ENCODE measurements at regions not wholly inside any gene's neighbourhood (a gene's known extent, or its start where the extent isn't known, plus 50 kb on each side); places are given as distances from the start of the nearest gene placed in this dataset.
"Not testable (repeated sequence)": the region's sequence is repeated elsewhere in the genome, so short reads cannot be mapped to it uniquely, and the experiment has no call there.

DNA sequence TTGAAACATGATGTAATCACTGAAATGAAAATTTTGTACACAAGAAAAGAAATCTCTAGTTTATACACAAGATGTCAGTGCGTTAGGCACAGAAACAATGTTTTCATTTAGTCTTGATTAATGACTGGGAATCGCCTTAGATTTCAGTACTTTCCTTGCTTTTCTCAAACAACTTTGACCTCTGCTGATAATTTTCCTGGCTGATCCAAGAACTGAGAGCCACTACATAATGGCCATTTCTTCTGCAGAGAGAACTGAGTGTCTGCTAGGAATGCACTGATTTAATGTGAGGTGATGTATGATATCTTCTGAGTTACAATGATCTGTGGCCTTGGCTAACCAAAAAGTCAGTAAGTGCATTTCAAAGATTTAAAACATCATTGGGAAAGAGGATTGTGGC is 308.1 kb downstream of the CTH start:
- Mint-ChIP-seq H3K36me3 (no peaks in the 10 kb centered on the region), H3K4me1 (no peaks in the 10 kb centered on the region), H3K27ac (no peak overlapping the region), H3K27me3 (ENCODE audit: low read depth in 3 of 3) (peaks cover 0 to 9% (median 0%) of the 10 kb centered on the region in 3 donors), H3K4me3 (no peak overlapping the region), H3K9me3 (peaks cover 0 to 16% (median 8%) of the 10 kb centered on the region in 6 donors)
- no peak for DNase-seq

GRCh38 chr1:70720109-70720508 is 309.0 kb downstream of the CTH start:
- H3K4me1 Mint-ChIP-seq: no peaks in the 10 kb centered on the region
- H3K36me3 Mint-ChIP-seq: no peaks in the 10 kb centered on the region
- H3K4me3 Mint-ChIP-seq: no peak overlapping the region
- H3K9me3 Mint-ChIP-seq: peaks cover 7 to 23% (median 14%) of the 10 kb centered on the region in 6 donors
- DNase-seq: no peak
- no peak overlapping the region for H3K27ac Mint-ChIP-seq
- H3K27me3 Mint-ChIP-seq (ENCODE audit: low read depth in 3 of 3): peaks cover 0 to 9% (median 3%) of the 10 kb centered on the region in 3 donors

DNA sequence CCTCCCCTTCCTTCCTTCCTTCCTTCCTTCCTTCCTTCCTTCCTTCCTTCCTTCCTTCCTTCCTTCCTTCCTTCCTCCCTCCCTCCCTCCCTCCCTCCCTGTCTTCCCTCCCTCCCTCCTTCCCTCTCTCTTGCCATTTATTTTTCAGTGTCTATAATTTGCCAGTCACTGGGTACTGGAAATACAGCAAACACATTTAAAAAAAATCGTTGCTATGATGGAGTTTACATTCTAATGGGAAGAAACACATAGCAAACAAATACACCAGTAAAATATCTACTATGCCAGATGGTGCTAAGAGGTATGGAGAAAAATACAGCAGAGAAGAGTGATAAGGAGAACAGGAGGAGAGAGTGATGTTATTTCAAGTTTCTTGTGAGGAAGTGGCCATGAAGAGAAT is 309.5 kb downstream of the CTH start:
- Mint-ChIP-seq H3K27ac (no peak overlapping the region), H3K27me3 (ENCODE audit: low read depth in 3 of 3) (peaks cover 0 to 9% (median 3%) of the 10 kb centered on the region in 3 donors), H3K36me3 (no peaks in the 10 kb centered on the region), H3K9me3 (peaks cover 11 to 27% (median 18%) of the 10 kb centered on the region in 6 donors), H3K4me1 (no peaks in the 10 kb centered on the region), H3K4me3 (no peak overlapping the region)
- no peak for DNase-seq

- H3K4me1 Mint-ChIP-seq: no peaks in the 10 kb centered on the region
- H3K27me3 Mint-ChIP-seq (ENCODE audit: low read depth in 3 of 3): peaks cover 0 to 5% (median 1%) of the 10 kb centered on the region in 3 donors
- peaks cover 0 to 4% (median 0%) of the 10 kb centered on the region in 3 donors for H3K36me3 Mint-ChIP-seq
- no peak for DNase-seq
- H3K4me3 Mint-ChIP-seq: no peak overlapping the region
- H3K27ac Mint-ChIP-seq: no peak overlapping the region
- H3K9me3 Mint-ChIP-seq: peaks cover 18 to 44% (median 27%) of the 10 kb centered on the region in 6 donors
Observed at GRCh38 chr1:70727886-70728489, 316.9 kb downstream of the CTH start.

GRCh38 chr1:70736518-70736917 is 311.1 kb downstream of the PTGER3 start:
- H3K4me1 Mint-ChIP-seq; DNase-seq; H3K4me3 Mint-ChIP-seq; H3K27me3 Mint-ChIP-seq (ENCODE audit: low read depth in 3 of 3); H3K36me3 Mint-ChIP-seq; H3K27ac Mint-ChIP-seq: not testable (repeated sequence)
- peaks cover 2 to 11% (median 4%) of the 10 kb centered on the region in 6 donors for H3K9me3 Mint-ChIP-seq

DNA sequence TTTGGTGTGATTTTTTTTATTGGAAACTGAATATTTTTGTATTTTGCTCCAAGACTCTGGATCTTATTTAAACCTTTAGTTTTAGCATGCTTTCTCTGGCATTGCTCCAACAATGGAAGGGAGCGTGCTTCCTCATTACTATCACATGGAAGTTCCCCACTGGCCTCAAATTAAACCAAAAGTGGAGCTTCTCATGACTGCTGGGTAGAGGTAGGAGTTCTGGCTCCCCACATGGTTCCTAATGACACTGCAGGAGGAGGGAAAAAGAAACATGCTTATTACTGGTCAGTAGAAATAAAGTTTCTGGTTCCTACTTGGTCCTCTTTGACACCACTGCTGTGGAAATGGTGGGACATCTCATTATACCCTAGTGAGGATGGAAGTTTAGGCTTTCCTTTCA is 310.5 kb downstream of the PTGER3 start:
- Mint-ChIP-seq H3K27me3 (ENCODE audit: low read depth in 3 of 3) (peaks cover 0 to 2% (median 0%) of the 10 kb centered on the region in 3 donors), H3K9me3 (peaks cover 2 to 15% (median 6%) of the 10 kb centered on the region in 6 donors), H3K4me1 (no peaks in the 10 kb centered on the region), H3K27ac (no peak overlapping the region), H3K36me3 (no peaks in the 10 kb centered on the region), H3K4me3 (no peak overlapping the region)
- DNase-seq: no peak

DNA sequence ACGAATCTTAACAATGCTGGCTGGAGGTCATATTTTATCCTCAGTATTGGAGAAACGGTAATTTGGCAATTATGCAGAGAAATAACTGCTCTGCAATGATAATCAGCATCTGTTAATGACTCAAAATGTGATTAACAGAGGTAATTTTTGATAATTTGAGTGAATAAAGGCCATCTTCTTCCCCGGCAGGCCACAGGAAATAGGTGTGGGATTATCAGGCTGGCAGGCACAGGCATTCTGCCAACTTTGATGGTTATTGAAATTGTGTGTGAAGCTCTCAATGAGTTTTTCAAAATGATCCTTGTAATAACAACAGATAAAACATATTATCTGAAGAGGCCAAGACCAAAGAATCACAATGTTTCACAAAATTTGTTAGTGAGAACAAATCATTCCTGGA is 309.0 kb downstream of the PTGER3 start:
- H3K4me3 Mint-ChIP-seq: no peak overlapping the region
- H3K27me3 Mint-ChIP-seq (ENCODE audit: low read depth in 3 of 3): no peaks in the 10 kb centered on the region
- DNase-seq: no peak
- H3K27ac Mint-ChIP-seq: no peak overlapping the region
- H3K9me3 Mint-ChIP-seq: peaks cover 2 to 15% (median 9%) of the 10 kb centered on the region in 6 donors
- no peaks in the 10 kb centered on the region for H3K4me1 Mint-ChIP-seq
- H3K36me3 Mint-ChIP-seq: no peaks in the 10 kb centered on the region

DNA sequence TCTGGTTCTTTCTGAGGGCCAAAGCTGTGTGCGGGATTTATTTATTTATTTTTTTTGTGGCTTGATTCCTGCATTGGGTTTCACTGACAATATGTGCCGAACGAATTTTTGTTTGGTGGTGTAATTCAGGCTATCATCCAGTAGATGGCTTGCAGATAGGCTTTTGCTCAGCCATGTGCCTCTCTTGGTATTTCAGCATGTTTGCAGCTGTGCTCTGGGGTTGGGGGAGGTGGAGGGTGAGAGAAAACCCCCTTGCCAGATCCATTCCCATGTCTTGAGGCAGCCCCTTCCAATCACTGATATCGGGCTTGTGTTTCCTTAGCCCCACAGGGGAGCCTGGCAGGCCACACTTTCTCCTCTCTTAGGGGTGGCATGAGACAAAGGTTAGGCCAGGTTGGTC is 302.4 kb downstream of the PTGER3 start:
- no peak overlapping the region for H3K4me3 Mint-ChIP-seq
- no peaks in the 10 kb centered on the region for H3K4me1 Mint-ChIP-seq
- H3K27me3 Mint-ChIP-seq (ENCODE audit: low read depth in 3 of 3): peaks cover 0 to 3% (median 0%) of the 10 kb centered on the region in 3 donors
- H3K27ac Mint-ChIP-seq: no peak overlapping the region
- no peaks in the 10 kb centered on the region for H3K36me3 Mint-ChIP-seq
- peaks cover 12 to 60% (median 24%) of the 10 kb centered on the region in 6 donors for H3K9me3 Mint-ChIP-seq
- no peak for DNase-seq

GRCh38 chr1:70746062-70746461 is 301.6 kb downstream of the PTGER3 start:
- H3K4me3 Mint-ChIP-seq; H3K4me1 Mint-ChIP-seq; H3K36me3 Mint-ChIP-seq; H3K27me3 Mint-ChIP-seq (ENCODE audit: low read depth in 3 of 3); H3K27ac Mint-ChIP-seq; DNase-seq: not testable (repeated sequence)
- H3K9me3 Mint-ChIP-seq: peaks cover 12 to 66% (median 23%) of the 10 kb centered on the region in 6 donors

- H3K27ac Mint-ChIP-seq; H3K4me1 Mint-ChIP-seq; DNase-seq; H3K27me3 Mint-ChIP-seq (ENCODE audit: low read depth in 3 of 3); H3K36me3 Mint-ChIP-seq; H3K4me3 Mint-ChIP-seq: not testable (repeated sequence)
- H3K9me3 Mint-ChIP-seq: peaks cover 7 to 71% (median 19%) of the 10 kb centered on the region in 6 donors
Observed at GRCh38 chr1:70747123-70747522, 300.5 kb downstream of the PTGER3 start.

GRCh38 chr1:70751676-70752287 is 295.8 kb downstream of the PTGER3 start:
- peaks cover 4 to 43% (median 16%) of the 10 kb centered on the region in 6 donors for H3K9me3 Mint-ChIP-seq

DNA sequence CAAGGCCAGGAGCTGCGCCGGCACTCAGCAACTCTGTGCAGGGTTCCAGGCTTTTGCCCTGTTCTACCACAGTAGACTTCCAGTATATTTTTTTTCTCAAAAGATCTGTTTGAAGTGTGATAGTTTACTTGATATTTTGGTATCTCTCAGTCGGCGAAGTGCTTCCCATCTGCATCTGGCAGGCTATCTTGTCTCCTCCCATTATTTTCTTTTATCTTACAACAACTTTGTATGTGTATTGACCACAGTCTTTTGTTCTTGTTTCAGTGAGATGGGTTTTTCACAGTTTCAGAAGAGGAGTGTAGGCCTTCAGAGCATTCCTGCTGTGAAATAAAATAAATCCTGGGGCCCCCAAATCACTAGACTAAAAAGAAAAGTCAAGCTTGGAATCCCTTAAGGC is 292.9 kb downstream of the PTGER3 start:
- Mint-ChIP-seq H3K4me3 (no peak overlapping the region), H3K27ac (no peak overlapping the region), H3K4me1 (no peaks in the 10 kb centered on the region), H3K36me3 (no peaks in the 10 kb centered on the region), H3K9me3 (peaks cover 0 to 16% (median 3%) of the 10 kb centered on the region in 6 donors), H3K27me3 (ENCODE audit: low read depth in 3 of 3) (peaks cover 0 to 8% (median 5%) of the 10 kb centered on the region in 3 donors)
- no peak for DNase-seq

More at GRCh38 chr1:70751676-70752287, 295.8 kb downstream of the PTGER3 start:
- not testable (repeated sequence) for H3K27me3 Mint-ChIP-seq (ENCODE audit: low read depth in 3 of 3); H3K27ac Mint-ChIP-seq; H3K36me3 Mint-ChIP-seq; H3K4me1 Mint-ChIP-seq; DNase-seq; H3K4me3 Mint-ChIP-seq

DNA sequence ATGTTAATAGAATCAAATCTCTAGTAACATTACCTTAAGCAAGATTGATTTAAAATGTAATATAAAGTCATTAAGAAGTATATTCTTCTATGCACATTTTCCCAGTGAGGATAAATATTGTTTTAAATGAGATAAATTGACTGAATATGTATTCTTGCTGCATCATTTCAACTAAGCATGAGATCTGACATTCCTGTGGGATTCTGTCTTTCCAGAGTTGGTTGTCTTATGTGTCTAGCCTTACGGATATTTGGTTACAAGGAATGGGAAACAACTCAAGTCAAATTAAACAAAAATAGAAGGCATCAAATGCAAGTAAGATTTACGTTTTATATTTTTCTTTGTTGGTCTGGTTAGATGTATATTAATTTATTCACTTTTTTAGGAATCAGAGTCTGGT is 287.5 kb downstream of the PTGER3 start:
- H3K4me1 Mint-ChIP-seq: no peaks in the 10 kb centered on the region
- H3K36me3 Mint-ChIP-seq: no peaks in the 10 kb centered on the region
- H3K27ac Mint-ChIP-seq: no peak overlapping the region
- H3K27me3 Mint-ChIP-seq (ENCODE audit: low read depth in 3 of 3): peaks cover 0 to 3% (median 2%) of the 10 kb centered on the region in 3 donors
- no peak overlapping the region for H3K4me3 Mint-ChIP-seq
- H3K9me3 Mint-ChIP-seq: peaks cover 0 to 8% (median 0%) of the 10 kb centered on the region in 6 donors
- DNase-seq: no peak

DNA sequence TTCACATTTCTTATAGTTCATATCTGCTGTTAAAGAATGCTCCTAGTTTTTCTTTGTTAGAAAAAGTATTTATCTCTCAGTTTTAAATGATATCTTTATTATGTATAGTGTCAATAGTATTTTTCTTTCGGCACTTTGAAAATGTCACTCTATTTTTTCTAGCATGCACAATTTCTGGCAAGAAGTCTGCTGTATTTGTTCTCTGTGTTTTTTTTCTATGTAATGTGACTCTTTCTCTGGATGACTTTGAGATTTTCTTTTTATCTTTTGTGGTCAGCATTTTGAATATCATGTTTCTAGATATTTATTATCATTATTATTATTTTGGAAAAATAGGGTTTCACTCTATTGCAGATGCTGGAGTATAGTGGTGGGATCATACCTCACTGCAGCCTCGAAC is 285.2 kb downstream of the PTGER3 start:
- Mint-ChIP-seq H3K27ac (no peak overlapping the region), H3K36me3 (no peaks in the 10 kb centered on the region), H3K9me3 (peaks cover 0 to 8% (median 0%) of the 10 kb centered on the region in 6 donors), H3K4me3 (no peak overlapping the region), H3K4me1 (no peaks in the 10 kb centered on the region), H3K27me3 (ENCODE audit: low read depth in 3 of 3) (peaks cover 0 to 2% (median 2%) of the 10 kb centered on the region in 3 donors)
- DNase-seq: no peak
